HG03558 (cell line): ENCODE measurements at regions not wholly inside any gene's neighbourhood (a gene's known extent, or its start where the extent isn't known, plus 50 kb on each side); places are given as distances from the start of the nearest gene placed in this dataset.

Experiments
- ATAC-seq: cut with Tn5 transposase; IDR thresholded peaks from one replicate; pipeline ENCODE4 v1.9.1; 2021; ENCODE audit warnings: moderate number of reproducible peaks; ENCODE audit not compliant: unreplicated experiment; ENCODE audit errors: extremely low read depth

GRCh38 chr3:72386327-72387000 is 461.8 kb downstream of the SHQ1 start:
- no peak for ATAC-seq

- ATAC-seq, result no peak
Measured at GRCh38 chr3:72385167-72385566, 463.1 kb downstream of the SHQ1 start.

GRCh38 chr3:72384602-72385001 is 463.6 kb downstream of the SHQ1 start:
- ATAC-seq, result no peak

- ATAC-seq, result no peak
Measured at GRCh38 chr3:72383883-72384282, 464.4 kb downstream of the SHQ1 start.

GRCh38 chr3:72383230-72383629 is 465.0 kb downstream of the SHQ1 start:
- no peak for ATAC-seq

GRCh38 chr3:72382460-72382859 is 465.8 kb downstream of the SHQ1 start:
- ATAC-seq, result no peak

GRCh38 chr3:72381584-72381983 is 466.7 kb downstream of the SHQ1 start:
- no peak for ATAC-seq

GRCh38 chr3:72380711-72381493 is 467.3 kb downstream of the SHQ1 start:
- no peak for ATAC-seq

GRCh38 chr3:72380193-72380592 is 468.1 kb downstream of the SHQ1 start:
- no peak for ATAC-seq

GRCh38 chr3:72379500-72380187 is 468.6 kb downstream of the SHQ1 start:
- ATAC-seq, result no peak

GRCh38 chr3:72378287-72378686 is 470.0 kb downstream of the SHQ1 start:
- ATAC-seq, result no peak

GRCh38 chr3:72376956-72377710 is 471.1 kb downstream of the SHQ1 start:
- no peak for ATAC-seq

- ATAC-seq, result no peak
Measured at GRCh38 chr3:72375237-72376076, 472.8 kb downstream of the SHQ1 start.

- ATAC-seq, result no peak
Measured at GRCh38 chr3:72373139-72373538, 475.1 kb downstream of the SHQ1 start.

GRCh38 chr3:72372161-72372560 is 476.1 kb downstream of the SHQ1 start:
- ATAC-seq, result no peak

- ATAC-seq, result no peak
Measured at GRCh38 chr3:72371431-72371830, 476.8 kb downstream of the SHQ1 start.

- ATAC-seq, result no peak
Measured at GRCh38 chr3:72370947-72371346, 477.3 kb downstream of the SHQ1 start.

- no peak for ATAC-seq
Measured at GRCh38 chr3:72369681-72370080, 478.6 kb downstream of the SHQ1 start.

GRCh38 chr3:72368331-72368975 is 479.8 kb downstream of the SHQ1 start:
- ATAC-seq, result no peak
